ENCODE measurements at regions not wholly inside any gene's neighbourhood (a gene's known extent, or its start where the extent isn't known, plus 50 kb on each side); places are given as distances from the start of the nearest gene placed in this dataset.
"Not testable (repeated sequence)": the region's sequence is repeated elsewhere in the genome, so short reads cannot be mapped to it uniquely, and the experiment has no call there.

DNA sequence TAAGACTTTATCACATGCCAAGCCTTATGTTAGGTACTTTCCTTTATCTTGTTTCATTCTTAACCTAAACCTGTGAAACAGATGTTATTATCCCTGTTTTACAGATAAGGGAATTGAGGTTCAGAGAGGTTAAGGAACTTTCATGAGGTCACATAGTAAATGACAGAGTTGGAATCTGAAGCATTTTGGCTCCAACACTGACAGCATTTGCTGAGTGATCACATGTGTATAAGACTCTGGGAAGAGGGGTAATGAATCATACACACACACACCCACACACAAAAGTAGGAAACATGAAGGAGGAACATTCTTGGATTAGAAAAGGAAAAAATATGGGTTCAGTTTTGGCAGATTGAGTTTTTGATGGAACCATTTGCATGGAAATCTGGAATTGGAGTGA lies 212.5 kb downstream of the GJA1 start:
- no peak for DNase-seq

- DNase-seq = no peak
Observed at GRCh38 chr6:121649951-121650350, 214.5 kb downstream of the GJA1 start.

DNA sequence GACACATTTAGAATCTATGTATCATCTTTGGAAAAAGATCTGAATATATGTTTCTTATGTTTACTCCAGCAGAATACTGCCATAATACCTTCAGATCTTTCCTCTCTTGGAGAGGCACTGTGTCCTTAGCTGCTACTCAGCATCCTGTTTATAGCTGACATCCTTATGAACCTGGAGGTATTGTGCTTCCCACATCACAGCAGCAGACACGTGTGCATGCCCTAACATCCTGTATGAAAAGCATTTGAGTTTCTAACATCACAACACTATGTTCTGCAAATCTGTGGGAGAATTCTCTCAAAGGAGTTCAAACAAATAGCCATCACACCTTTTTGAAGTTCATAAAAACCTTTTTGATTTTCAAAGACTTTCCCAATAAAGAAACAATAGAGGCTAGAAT lies 216.0 kb downstream of the GJA1 start:
- DNase-seq = no peak

DNA sequence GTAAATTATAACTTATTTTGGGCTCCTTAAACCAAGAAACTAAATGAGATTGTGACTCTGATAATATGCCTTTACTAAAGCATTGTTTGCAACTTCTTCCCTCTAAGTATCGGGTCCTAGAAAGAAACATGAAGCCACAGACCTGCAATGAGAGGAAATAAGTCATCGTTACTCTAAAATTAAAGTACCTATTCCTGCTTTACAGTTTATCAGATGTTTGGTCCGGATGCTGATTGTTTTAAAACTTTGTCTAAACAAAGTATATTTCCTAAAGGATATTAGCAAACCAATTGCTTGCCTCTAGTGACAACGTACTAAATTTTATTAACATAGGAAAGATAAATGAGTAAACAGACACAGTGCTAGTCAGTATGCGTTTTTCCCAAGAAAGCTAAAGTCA lies 216.8 kb downstream of the GJA1 start:
- DNase-seq = no peak

- DNase-seq = no peak
Observed at GRCh38 chr6:121652726-121653623, 217.5 kb downstream of the GJA1 start.

- DNase-seq = no peak
Observed at GRCh38 chr6:121653624-121654008, 218.2 kb downstream of the GJA1 start.

- DNase-seq = no peak
Observed at GRCh38 chr6:121657972-121658371, 222.5 kb downstream of the GJA1 start.

- no peak for DNase-seq
Observed at GRCh38 chr6:121660277-121660676, 224.8 kb downstream of the GJA1 start.

- no peak for DNase-seq
Observed at GRCh38 chr6:121663292-121663810, 227.9 kb downstream of the GJA1 start.

DNA sequence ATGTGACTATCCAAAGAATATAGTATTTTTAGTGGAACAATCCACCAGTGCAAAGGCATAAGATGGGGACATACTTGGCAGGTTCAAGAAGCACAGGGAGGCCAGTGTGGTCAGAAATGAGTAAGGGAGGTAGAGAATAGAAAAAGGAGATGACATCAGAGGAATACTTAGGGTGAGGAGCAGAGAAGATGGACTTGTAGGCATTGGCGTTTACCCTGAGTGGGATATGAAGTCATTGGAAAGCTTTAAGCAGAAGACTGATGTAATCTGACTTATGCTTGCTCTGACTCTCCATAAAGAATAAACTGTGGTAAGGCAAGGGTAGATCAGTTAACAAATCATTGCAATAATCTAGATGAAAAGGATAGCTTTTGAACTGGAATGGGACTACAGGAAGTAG lies 228.7 kb downstream of the GJA1 start:
- DNase-seq = no peak

DNA sequence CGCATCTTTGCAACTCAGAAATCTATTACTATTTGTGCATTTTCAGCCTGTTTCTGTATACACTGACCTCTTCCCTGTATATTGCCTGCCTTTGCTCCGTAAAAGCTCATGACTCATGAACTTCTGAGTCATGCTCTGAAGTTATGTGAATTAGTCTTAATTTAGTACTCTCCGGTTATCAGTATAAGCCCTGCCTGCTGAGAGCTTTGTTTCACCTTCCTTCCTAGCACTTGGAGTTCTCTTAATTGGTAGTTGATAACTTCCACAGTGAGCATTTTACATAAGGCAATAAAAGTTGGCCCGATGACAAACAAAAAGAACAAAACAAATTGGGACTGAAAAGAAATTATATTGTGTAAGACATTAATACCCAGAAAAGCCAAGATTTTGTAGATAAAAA lies 231.4 kb downstream of the GJA1 start:
- DNase-seq = no peak

- no peak for DNase-seq
Observed at GRCh38 chr6:121668259-121668658, 232.8 kb downstream of the GJA1 start.

GRCh38 chr6:121670511-121670910 lies 235.1 kb downstream of the GJA1 start:
- no peak for DNase-seq

DNA sequence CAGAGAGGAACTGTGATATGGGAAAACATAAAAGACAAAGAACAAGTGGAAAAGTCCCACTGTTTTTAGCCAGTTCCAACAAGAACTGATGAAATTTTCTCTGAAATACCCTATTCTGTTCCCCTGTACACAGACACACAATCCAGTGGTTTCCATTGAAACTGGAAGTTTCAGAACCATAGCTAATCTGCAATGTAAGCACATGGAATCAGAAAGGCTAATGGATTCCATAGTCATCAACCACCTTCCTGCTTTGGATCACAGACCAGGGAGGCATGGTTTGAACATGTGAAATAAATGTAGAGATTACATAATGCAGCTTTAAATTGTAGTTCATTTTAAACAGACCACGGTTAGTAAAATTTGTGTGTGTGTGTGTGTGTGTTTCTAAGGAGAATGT lies 242.1 kb downstream of the GJA1 start:
- no peak for DNase-seq

- DNase-seq = no peak
Observed at GRCh38 chr6:121678245-121678644, 242.8 kb downstream of the GJA1 start.

DNA sequence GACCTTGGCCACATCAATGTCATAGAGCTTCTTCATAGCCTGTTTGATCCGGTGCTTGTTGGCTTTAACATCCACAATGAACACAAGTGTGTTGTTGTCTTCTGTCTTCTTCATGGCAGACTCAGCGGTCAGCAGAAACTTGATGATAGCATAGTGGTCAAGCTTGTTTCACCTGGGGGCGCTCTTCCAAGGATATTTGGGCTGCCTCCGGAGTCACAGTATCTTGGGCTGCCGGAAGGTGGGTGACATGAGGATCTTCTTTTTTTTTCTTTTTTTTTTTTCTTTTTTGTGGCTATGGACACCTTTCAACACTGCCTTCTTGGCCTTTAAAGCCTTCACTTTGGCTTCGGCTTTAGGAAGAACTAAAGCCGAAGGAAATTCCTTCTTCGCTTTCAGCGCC lies 244.6 kb downstream of the GJA1 start:
- no peak for DNase-seq

- DNase-seq = no peak
Observed at GRCh38 chr6:121682666-121683065, 247.2 kb downstream of the GJA1 start.

DNA sequence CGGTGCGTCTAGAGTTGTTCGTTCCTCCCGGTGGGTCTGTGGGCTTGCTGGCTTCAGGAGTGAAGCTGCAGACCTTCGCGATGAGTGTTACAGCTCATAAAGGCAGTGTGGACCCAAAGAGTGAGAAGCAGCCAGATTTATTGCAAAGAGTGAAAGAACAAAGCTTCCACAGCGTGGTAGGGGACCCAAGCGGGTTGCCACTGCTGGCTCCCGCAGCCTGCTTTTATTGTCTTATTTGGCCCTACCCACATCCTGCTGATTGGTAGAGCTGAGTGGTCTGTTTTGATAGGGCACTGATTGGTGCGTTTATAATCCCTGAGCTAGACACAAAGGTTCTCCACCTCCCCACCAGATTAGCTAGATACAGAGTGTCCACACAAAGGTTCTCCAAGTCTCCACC lies 250.4 kb downstream of the GJA1 start:
- DNase-seq = not testable (repeated sequence)

- no peak for DNase-seq
Observed at GRCh38 chr6:121686611-121687023, 251.2 kb downstream of the GJA1 start.

GRCh38 chr6:121688974-121689373 lies 253.5 kb downstream of the GJA1 start:
- no peak for DNase-seq

- DNase-seq = no peak
Observed at GRCh38 chr6:121691126-121691551, 255.7 kb downstream of the GJA1 start.

DNA sequence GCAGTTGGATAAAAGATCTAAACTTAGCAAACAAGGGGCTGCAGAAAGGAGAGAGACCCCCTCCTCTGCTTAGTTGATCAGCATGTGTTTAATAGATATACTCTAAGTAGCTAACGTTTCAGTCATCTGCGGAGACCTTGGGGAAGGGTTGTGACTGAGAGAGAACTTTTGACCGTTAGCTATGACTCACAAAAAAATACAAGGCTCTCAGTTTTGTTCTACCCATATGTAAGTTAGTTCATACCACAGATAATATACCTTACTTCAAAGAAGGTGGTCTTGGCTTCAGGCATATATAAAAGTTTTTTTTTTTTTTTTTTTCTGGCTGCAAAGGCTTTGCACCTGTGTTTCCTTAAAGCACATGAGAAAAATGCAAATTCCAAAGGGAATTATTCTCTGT lies 258.9 kb downstream of the GJA1 start:
- DNase-seq = no peak

GRCh38 chr6:121694801-121695251 lies 259.4 kb downstream of the GJA1 start:
- DNase-seq = no peak

DNA sequence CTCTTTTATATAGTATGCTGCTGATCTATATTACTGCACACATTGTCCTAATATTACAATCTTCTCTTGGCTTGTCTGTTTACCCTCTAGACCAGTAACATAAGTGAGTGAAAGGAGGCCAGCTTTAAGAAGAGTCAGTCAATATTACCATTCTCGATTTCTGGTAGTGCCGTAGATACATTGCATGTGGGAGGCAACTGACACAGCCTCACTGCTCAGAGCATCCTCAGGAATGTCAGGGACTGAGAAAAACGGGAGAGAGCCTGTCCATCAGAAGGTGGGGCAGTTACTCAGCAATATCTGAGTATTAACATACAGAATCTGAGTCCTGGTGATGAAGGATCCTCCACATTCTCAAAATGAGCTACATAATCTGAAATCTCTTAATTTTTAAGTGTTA lies 259.9 kb downstream of the GJA1 start:
- no peak for DNase-seq

- DNase-seq = no peak
Observed at GRCh38 chr6:121697921-121698320, 262.5 kb downstream of the GJA1 start.
